T-helper 22 cell (primary cell): ENCODE measurements at regions not wholly inside any gene's neighbourhood (a gene's known extent, or its start where the extent isn't known, plus 50 kb on each side); places are given as distances from the start of the nearest gene placed in this dataset.
"Not testable (repeated sequence)": the region's sequence is repeated elsewhere in the genome, so short reads cannot be mapped to it uniquely, and the experiment has no call there.

Experiments used
- DNase-seq: peaks from one replicate; pipeline ENCODE4 v3.0.0-alpha.2; 2020; ENCODE audit warnings: low read depth

- DNase-seq: no peak
Observed at GRCh38 chr11:134498326-134499139, 86.5 kb upstream of the B3GAT1 start.

- no peak for DNase-seq
Observed at GRCh38 chr11:134497586-134497985, 85.5 kb upstream of the B3GAT1 start.

GRCh38 chr11:134496058-134496457 is 84.0 kb upstream of the B3GAT1 start:
- DNase-seq: not testable (repeated sequence)

GRCh38 chr11:134494395-134494794 is 82.4 kb upstream of the B3GAT1 start:
- not testable (repeated sequence) for DNase-seq

- not testable (repeated sequence) for DNase-seq
Observed at GRCh38 chr11:134492411-134492810, 80.4 kb upstream of the B3GAT1 start.

- no peak for DNase-seq
Observed at GRCh38 chr11:134489728-134490127, 77.7 kb upstream of the B3GAT1 start.

GRCh38 chr11:134488913-134489312 is 76.9 kb upstream of the B3GAT1 start:
- DNase-seq: no peak

GRCh38 chr11:134488512-134488911 is 76.5 kb upstream of the B3GAT1 start:
- DNase-seq: no peak

- no peak for DNase-seq
Observed at GRCh38 chr11:134487696-134488095, 75.7 kb upstream of the B3GAT1 start.

GRCh38 chr11:134486704-134487103 is 74.7 kb upstream of the B3GAT1 start:
- DNase-seq: no peak

GRCh38 chr11:134486106-134486505 is 74.1 kb upstream of the B3GAT1 start:
- DNase-seq: no peak

- DNase-seq: no peak
Observed at GRCh38 chr11:134485316-134485715, 73.3 kb upstream of the B3GAT1 start.

- DNase-seq: no peak
Observed at GRCh38 chr11:134483857-134484256, 71.8 kb upstream of the B3GAT1 start.

GRCh38 chr11:134483291-134483690 is 71.2 kb upstream of the B3GAT1 start:
- no peak for DNase-seq

GRCh38 chr11:134482865-134483264 is 70.8 kb upstream of the B3GAT1 start:
- no peak for DNase-seq

- DNase-seq: no peak
Observed at GRCh38 chr11:134481933-134482527, 70.0 kb upstream of the B3GAT1 start.

GRCh38 chr11:134481135-134481534 is 69.1 kb upstream of the B3GAT1 start:
- DNase-seq: no peak

GRCh38 chr11:134480136-134480712 is 68.2 kb upstream of the B3GAT1 start:
- no peak for DNase-seq

- DNase-seq: no peak
Observed at GRCh38 chr11:134479206-134480135, 67.4 kb upstream of the B3GAT1 start.

- no peak for DNase-seq
Observed at GRCh38 chr11:134478611-134479010, 66.6 kb upstream of the B3GAT1 start.

- no peak for DNase-seq
Observed at GRCh38 chr11:134478176-134478575, 66.1 kb upstream of the B3GAT1 start.

GRCh38 chr11:134477486-134477885 is 65.4 kb upstream of the B3GAT1 start:
- no peak for DNase-seq
